ENCODE measurements at regions not wholly inside any gene's neighbourhood (a gene's known extent, or its start where the extent isn't known, plus 50 kb on each side); places are given as distances from the start of the nearest gene placed in this dataset.

- intact Hi-C loops (cut with DNase I) = no loop called here
- no peak for DNase-seq (ENCODE audit: low spot score)
Measured at GRCh38 chr18:42183746-42184145, 228.7 kb downstream of the PIK3C3 start.

GRCh38 chr18:42184685-42185477, 229.8 kb downstream of the PIK3C3 start:
- intact Hi-C loops (cut with DNase I) = no loop called here
- no peak for DNase-seq (ENCODE audit: low spot score)

DNA sequence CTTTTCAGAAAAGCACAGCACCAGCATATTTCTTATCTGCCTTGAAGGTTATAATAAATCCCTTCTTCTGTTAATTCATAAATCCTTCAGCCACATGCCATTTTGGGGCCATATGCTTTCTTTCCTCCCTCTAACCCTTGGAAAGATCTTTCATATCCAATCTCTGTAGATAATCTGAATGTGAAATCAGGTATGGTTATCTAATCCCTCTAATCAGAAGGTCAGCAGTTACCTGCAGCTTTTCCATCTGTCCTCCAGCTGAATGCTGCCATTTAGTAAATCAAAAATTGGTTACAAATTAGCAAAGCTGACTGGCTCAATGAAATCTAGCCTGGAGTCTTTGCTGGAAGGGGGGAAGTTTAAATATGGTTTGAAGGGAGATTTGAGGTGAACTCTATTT, 230.5 kb downstream of the PIK3C3 start:
- intact Hi-C loops (cut with DNase I) = no loop called here
- DNase-seq (ENCODE audit: low spot score) = no peak

DNA sequence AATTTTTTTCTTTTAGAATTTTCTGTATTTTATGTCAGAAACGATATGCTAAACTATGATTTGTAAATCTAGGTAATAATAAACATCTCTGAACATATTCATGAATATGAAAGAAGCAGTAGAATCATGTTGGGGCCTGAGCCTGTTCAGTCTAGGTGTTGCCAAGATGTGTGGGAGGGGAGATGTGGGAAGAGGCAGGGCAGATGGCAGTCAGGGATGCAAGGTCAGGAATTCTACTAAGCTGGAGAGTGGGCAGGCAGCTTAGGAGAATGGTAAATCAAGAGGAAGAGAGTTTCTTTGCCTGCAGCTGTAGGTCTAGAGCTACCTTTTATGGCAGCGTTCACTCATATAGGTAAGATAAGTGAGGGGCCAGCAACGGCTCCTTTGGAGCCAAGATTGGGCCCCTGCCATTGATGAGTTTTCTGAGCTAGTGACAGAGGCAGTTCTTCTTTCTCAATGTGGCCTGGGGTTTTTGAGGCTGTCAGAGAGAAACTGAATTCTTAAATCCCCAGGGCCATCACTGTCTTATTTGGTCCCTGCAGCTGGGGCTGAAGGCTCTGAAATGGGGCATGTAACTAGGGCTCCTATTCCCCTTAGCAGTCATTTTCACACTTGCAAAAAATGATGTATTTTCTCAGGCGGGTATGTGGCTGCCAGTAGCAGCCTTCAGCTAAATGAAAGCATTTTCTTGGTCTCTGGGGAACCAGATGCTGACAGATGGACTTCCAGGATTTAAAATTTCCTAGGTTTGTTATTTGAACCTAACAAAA, 232.8 kb downstream of the PIK3C3 start:
- no peak for DNase-seq (ENCODE audit: low spot score)
- intact Hi-C loops (cut with DNase I) = no loop called here

DNA sequence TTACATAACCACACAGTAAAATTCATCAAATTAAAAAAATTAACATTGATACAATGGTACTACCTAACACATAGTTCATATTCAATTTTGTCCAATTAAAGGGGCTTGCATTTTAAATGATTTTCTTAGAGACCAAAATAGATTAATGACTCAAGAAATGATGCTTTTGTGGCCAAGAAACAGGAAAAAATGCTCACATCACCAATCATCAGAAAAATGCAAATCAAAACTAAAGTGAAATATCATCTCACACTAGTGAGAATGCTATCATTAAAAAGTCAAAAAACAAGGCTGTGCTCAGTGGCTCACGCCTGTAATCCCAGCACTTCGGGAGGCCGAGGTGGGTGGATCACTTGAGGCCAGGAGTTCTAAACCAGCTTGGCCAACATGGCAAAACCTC, 235.6 kb downstream of the PIK3C3 start:
- intact Hi-C loops (cut with DNase I) = no loop called here
- no peak for DNase-seq (ENCODE audit: low spot score)

- DNase-seq (ENCODE audit: low spot score) = no peak
- intact Hi-C loops (cut with DNase I) = no loop called here
Measured at GRCh38 chr18:42192251-42193248, 237.5 kb downstream of the PIK3C3 start.

DNA sequence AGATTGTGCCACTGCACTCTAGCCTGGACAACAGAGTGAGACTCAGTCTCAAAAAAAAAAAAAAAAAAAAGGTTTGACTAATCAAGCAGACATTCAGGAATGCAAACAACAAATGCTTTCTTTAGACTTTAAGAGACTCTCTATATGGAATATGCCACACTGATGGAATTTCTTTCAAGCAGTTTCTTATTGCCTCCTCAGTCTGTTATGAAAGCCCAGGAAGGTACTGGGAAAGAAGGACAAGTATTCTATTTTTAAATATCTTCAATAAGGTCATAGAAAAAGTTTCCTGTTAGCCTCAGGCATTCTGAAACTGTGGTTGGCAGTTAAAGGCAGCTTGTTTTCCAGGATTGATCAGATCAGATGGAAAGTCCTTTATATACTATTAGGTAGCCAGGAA, 241.6 kb downstream of the PIK3C3 start:
- intact Hi-C loops (cut with DNase I) = no loop called here
- DNase-seq (ENCODE audit: low spot score) = no peak

DNA sequence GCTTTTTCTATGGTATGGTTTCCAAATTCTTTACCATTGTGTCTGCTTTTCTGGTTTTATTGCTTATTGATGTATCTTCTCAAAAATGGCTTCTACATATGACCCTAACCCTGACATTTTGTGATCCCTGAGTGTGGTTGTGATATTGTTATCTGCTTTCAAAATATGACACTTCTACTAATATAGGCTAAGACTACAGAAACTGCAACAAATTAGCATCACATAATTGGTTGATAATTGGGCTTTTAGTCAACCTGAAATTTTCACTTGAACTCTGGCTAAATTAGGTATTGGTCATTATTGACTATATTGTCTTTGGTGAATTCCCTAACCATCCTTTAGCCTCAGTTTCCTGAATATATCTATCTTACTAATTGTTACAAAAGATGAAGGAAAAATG, 246.1 kb downstream of the PIK3C3 start:
- intact Hi-C loops (cut with DNase I) = no loop called here
- no peak for DNase-seq (ENCODE audit: low spot score)

- intact Hi-C loops (cut with DNase I) = no loop called here
Measured at GRCh38 chr18:42211201-42211600, 256.2 kb downstream of the PIK3C3 start.

DNA sequence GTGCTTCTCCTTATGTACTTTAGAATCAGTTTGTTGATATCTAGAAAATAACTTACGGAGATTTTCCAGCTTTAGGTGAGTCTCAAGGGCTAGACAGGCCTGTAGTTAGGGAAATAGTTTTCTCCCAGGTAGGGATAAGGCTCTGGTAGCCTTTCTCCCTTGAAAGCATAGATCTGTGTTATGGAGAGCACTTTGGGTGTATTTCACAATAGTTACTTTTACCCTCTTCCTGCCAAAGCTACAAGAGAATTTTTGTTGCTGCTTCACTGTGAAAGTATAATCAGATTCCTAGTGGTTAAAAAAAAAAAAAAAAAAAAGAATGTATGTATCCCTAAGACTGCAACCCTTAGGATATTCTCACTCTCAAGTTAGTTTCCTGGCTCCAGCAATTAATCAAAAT, 267.5 kb downstream of the PIK3C3 start:
- intact Hi-C loops (cut with DNase I) = no loop called here
- DNase-seq (ENCODE audit: low spot score) = no peak

More at GRCh38 chr18:42211201-42211600, 256.2 kb downstream of the PIK3C3 start:
- DNase-seq (ENCODE audit: low spot score) = no peak

DNA sequence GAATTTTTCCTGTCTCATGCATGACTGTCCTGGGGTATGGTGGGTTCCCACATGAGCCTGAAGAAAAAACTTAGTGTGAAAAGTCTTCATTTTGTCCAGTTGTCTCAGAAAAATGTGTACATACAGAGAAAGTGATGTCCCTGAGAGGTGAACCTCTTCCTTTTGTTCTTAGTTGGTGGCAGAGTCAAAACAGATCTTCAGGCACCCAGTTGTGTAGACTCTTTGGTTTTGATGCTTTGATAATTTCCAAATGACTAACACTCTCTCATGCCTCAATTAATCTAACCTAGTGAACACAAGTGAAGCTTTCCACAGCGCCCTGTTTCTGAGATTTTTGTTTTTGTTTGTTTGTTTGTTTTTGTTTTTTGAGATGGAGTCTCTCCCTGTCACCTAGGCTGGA, 273.5 kb downstream of the PIK3C3 start:
- DNase-seq (ENCODE audit: low spot score) = no peak
- intact Hi-C loops (cut with DNase I) = no loop called here

GRCh38 chr18:42229211-42230210, 274.5 kb downstream of the PIK3C3 start:
- intact Hi-C loops (cut with DNase I) = no loop called here

DNA sequence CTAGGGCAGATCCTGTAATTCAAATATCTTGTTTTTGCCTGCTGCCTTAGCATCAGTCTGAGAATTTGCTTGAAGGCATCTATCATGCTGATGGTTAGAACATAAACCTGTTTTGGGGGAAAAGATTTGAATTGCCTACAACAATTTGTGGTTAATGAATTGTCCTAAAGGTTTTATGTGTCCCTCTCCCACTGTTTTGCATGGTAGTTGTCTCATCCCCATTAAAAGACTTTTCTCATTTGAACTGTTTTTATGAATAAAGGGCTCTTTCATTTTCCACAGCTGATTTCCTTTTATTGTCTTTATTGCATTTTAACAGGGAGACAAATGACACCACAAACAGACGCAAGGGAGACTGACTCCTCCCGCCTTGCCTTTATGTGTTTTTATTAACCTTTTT, 275.6 kb downstream of the PIK3C3 start:
- no peak for DNase-seq (ENCODE audit: low spot score)
- intact Hi-C loops (cut with DNase I) = no loop called here

More at GRCh38 chr18:42229211-42230210, 274.5 kb downstream of the PIK3C3 start:
- DNase-seq (ENCODE audit: low spot score) = no peak

DNA sequence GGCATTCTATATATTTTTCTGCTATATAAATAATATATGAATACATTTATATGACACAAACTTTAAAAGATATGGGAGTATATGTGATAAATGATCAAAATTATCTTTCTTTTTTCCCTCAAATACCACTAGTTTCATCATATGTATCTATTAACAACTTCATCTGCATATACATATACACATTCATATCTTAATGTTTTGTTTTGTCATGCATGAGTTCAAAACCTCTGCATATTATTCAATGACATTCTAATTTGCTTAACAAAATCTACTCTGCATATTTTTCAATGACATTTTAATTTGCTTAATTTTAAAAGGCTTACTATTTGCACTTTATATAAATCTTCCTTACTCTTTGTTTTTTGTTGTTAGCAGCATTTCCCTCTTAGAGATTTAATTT, 276.2 kb downstream of the PIK3C3 start:
- intact Hi-C loops (cut with DNase I) = no loop called here
- DNase-seq (ENCODE audit: low spot score) = no peak

DNA sequence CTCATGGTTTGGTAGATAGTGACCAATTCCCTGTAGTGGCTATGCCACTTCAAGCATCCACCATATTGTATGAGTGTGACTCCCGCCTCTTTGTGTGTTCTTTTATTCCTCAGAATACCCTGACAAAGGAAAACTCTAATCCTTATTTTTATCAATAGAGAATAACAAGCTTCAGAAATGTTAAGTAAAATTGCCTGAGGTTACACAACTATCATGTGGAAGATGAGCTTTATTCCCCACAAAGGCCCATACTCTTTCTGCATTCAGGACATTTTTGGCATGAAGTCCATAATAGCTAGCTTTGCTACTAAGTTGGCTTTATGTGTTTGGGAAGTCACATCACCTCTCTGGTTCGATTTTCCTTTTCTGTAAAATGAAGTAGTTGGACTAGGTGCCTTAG, 276.8 kb downstream of the PIK3C3 start:
- intact Hi-C loops (cut with DNase I) = no loop called here

DNA sequence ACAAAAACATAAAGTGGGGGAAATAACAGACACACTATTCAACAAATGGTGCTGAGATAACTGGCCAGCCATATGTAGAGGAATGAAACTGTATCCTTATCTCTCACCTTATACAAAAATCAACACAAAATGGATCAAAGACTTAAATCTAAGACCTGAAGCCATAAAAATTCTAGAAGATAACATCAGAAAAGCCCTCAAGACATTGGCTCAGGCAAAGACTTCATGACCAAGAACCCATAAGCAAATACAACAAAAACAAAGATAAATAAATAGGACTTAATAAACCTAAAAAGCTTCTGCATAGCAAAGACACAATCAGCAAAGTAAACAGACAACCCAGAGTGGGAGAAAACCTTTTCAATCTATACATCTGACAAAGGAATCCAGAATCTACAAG, 278.9 kb downstream of the PIK3C3 start:
- no peak for DNase-seq (ENCODE audit: low spot score)
- intact Hi-C loops (cut with DNase I) = no loop called here

More for the DNA sequence above, 276.8 kb downstream of the PIK3C3 start:
- DNase-seq (ENCODE audit: low spot score) = no peak

GRCh38 chr18:42242758-42243157, 287.7 kb downstream of the PIK3C3 start:
- intact Hi-C loops (cut with DNase I) = no loop called here
- DNase-seq (ENCODE audit: low spot score) = no peak

DNA sequence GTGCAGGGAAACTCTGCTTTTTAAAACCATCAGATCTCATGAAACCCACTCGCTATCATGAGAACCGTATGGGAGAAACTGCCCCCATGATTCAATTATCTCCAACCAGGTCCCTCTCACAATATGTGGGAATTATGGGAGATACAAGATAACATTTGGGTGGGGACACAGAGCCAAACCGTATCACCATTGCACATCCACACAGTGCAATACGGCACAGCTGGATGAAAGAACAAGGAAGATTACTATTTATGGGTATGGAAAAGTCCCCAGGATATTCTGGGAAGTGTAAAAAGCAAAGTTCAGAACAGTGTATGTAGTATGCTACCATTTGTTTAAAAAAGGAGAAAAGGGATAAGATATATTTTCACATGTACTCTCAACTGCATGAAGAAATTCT, 290.1 kb downstream of the PIK3C3 start:
- intact Hi-C loops (cut with DNase I) = no loop called here
- no peak for DNase-seq (ENCODE audit: low spot score)

Data from posterior vena cava (tissue), 2 donors.